Natural killer cell (primary cell): ENCODE measurements at regions not wholly inside any gene's neighbourhood (a gene's known extent, or its start where the extent isn't known, plus 50 kb on each side); places are given as distances from the start of the nearest gene placed in this dataset.
A peak's percentile ranks its signal among the peaks of the same experiment; 100 is the strongest.

ENCODE experiments used
- ATAC-seq, 3 donors: fragments of 150-1000 bp in 2 of 3; fragments of 200-7000 bp in 1 of 3; cut with Tn5 transposase; 1 replicate in 1 of 3; 2 replicates in 2 of 3; pipeline ENCODE4 v1.10.0; 2021; ENCODE audit warnings: mild to moderate bottlenecking in 2 of 3, moderate library complexity in 2 of 3
- DNase-seq, 2 donors: peaks; one replicate each; pipeline versions ENCODE4 v3.0.0 to v3.0.0-alpha.2; 2013 to 2021; ENCODE audit warnings: mixed read lengths in 1 of 2
- H3K27ac ChIP-seq: one replicate; pipeline ENCODE4 v1.5.1; 2013; ENCODE audit warnings: mild to moderate bottlenecking, low read length
- H3K27me3 ChIP-seq: one replicate; pipeline ENCODE4 v1.6.1; 2013; ENCODE audit warnings: low read length; ENCODE audit not compliant: control insufficient read depth, insufficient read depth
- H3K36me3 ChIP-seq: one replicate; pipeline ENCODE4 v1.6.1; 2013; ENCODE audit warnings: low read length; ENCODE audit not compliant: control insufficient read depth, insufficient read depth
- H3K4me1 ChIP-seq: one replicate; pipeline ENCODE4 v1.6.1; 2013; ENCODE audit warnings: low read length; ENCODE audit not compliant: control insufficient read depth, insufficient read depth
- H3K4me3 ChIP-seq: one replicate; pipeline ENCODE4 v1.5.1; 2013; ENCODE audit warnings: low read length
- H3K9me3 ChIP-seq: one replicate; pipeline ENCODE4 v1.6.1; 2013; ENCODE audit warnings: low read length; ENCODE audit not compliant: control insufficient read depth, insufficient read depth
- H3K27ac Mint-ChIP-seq, 2 donors: one replicate each; pipeline ENCODE4 v1.8.0; 2022; ENCODE audit warnings: mild to moderate bottlenecking in 2 of 2, mixed read lengths in 2 of 2, moderate library complexity in 1 of 2
- H3K27me3 Mint-ChIP-seq, 2 donors: one replicate each; pipeline ENCODE4 v1.8.0; 2022; ENCODE audit warnings: low read depth in 2 of 2, mixed read lengths in 2 of 2
- H3K36me3 Mint-ChIP-seq: one replicate; pipeline ENCODE4 v1.8.0; 2022; ENCODE audit warnings: mixed read lengths
- H3K4me1 Mint-ChIP-seq, 2 donors: one replicate each; pipeline ENCODE4 v1.8.0; 2022; ENCODE audit warnings: mixed read lengths in 2 of 2
- H3K4me3 Mint-ChIP-seq: one replicate; pipeline ENCODE4 v1.8.0; 2022; ENCODE audit warnings: mild to moderate bottlenecking, moderate library complexity, mixed read lengths
- H3K9me3 Mint-ChIP-seq, 2 donors: one replicate each; pipeline ENCODE4 v1.8.0; 2022; ENCODE audit warnings: mixed read lengths in 2 of 2
- WGBS: methylation state at CpG from one replicate; pipeline ENCODE4 v1.1.7; 2013; ENCODE audit warnings: missing lambda C conversion rate; ENCODE audit not compliant: insufficient coverage; 5-methylcytosine and 5-hydroxymethylcytosine counted together
- intact Hi-C: fragments of 100-400 bp; cut with micrococcal nuclease; formaldehyde crosslinking; loops from one replicate; pipeline ENCODE4 v1.14.2; 2022
- TF ChIP-seq, protein P1 (sequence below): fragments of 200-600 bp; IDR thresholded peaks from one replicate; pipeline ENCODE4 v1.8.0; 2022; ENCODE audit warnings: antibody characterized with exemption

DNA sequence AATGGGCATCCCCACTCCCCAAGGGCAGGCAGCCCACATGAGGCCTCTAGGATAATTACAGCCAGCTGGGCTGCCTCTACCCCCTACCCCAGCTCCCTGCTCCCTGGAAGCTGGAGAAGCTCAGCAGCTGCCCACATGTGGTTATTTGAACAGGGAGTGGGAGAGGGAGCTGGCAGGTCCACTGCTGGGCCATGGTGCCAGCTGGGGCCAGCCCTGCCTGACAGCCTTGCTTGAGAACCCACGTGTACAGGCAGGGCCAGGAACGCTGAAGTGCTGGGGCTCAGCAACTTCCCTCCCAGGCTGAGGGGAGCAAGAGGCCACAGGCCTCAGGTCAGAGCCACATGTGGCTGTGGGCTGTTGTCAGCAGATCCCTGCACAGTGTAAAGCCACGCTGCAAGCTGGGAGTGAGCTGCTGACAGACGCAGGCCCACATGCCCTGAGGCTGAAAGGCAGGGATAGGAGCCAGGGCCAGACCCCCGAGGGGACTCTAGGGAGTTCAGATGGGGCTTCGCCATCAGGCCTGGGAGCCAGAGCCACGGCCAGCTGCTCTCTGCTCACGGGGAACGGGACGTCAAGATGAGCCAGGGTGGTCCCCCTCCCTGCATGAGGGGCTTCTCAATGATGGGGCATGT is 129.0 kb downstream of the SYF2 start:
- Histone ChIP-seq H3K27ac (no peak overlapping the region), H3K4me3 (no peak overlapping the region), H3K4me1 (peaks cover 42% of the 10 kb centered on the region), H3K9me3 (peaks cover 3% of the 10 kb centered on the region), H3K27me3 (no peaks in the 10 kb centered on the region), H3K36me3 (no peaks in the 10 kb centered on the region)
- no peak for DNase-seq
- ATAC-seq, result no peak
- Mint-ChIP-seq H3K27ac (peak overlapping the region in 1 of 2 donors; percentile 43), H3K36me3 (no peaks in the 10 kb centered on the region), H3K9me3 (no peaks in the 10 kb centered on the region), H3K27me3 (peaks cover 17 to 21% of the 10 kb centered on the region in 2 donors), H3K4me3 (no peak overlapping the region), H3K4me1 (peaks cover 33 to 38% of the 10 kb centered on the region in 2 donors)
- TF ChIP-seq, protein P1, sequence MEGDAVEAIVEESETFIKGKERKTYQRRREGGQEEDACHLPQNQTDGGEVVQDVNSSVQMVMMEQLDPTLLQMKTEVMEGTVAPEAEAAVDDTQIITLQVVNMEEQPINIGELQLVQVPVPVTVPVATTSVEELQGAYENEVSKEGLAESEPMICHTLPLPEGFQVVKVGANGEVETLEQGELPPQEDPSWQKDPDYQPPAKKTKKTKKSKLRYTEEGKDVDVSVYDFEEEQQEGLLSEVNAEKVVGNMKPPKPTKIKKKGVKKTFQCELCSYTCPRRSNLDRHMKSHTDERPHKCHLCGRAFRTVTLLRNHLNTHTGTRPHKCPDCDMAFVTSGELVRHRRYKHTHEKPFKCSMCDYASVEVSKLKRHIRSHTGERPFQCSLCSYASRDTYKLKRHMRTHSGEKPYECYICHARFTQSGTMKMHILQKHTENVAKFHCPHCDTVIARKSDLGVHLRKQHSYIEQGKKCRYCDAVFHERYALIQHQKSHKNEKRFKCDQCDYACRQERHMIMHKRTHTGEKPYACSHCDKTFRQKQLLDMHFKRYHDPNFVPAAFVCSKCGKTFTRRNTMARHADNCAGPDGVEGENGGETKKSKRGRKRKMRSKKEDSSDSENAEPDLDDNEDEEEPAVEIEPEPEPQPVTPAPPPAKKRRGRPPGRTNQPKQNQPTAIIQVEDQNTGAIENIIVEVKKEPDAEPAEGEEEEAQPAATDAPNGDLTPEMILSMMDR, result no peak
- intact Hi-C loops, result no loop called here
- WGBS, result 82% methylated on average over 10 of the region's 10 CpGs

DNA sequence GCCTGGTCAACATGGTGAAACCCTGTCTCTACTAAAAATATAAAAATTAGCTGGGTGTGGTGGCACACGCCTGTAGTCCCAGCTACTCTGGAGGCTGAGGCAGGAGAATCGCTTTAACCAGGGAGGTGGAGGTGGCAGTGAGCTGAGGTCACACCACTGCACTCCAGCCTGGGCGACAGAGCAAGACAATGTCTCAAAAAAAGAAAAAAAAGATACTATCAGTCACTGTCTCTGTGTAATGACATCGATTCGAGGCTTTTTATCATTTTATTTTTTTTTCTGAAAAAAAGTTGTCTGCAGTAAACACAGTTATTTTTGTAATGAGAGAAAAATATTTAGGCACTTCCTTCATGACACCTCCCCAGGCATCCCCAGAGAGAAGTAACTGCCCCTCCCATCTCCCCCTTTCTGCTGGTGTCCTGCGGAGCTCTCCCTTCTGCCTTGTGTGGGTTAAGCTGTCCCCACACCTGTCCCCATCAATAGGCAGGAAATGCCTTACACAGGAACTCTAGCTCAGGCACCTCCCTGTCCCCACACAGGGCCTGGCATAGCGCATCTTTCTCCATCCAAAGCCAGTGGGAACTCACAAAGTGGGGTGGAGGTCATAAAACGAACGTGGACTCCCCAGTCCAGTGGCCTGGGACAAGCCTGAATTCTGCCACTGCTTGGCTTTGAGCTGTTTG is 132.0 kb downstream of the SYF2 start:
- TF ChIP-seq, protein P1, result no peak
- Histone ChIP-seq H3K27me3 (no peaks in the 10 kb centered on the region), H3K36me3 (no peaks in the 10 kb centered on the region), H3K27ac (peak overlapping the region; percentile 54), H3K4me3 (no peak overlapping the region), H3K4me1 (peaks cover 68% of the 10 kb centered on the region), H3K9me3 (no peaks in the 10 kb centered on the region)
- ATAC-seq (peak; percentile 29 to 51 (median 33)), DNase-seq (peak in 1 of 2 donors; percentile 59)
- peak overlapping the region; percentile 75 to 84 for H3K27ac Mint-ChIP-seq
- peaks cover 57 to 65% of the 10 kb centered on the region in 2 donors for H3K4me1 Mint-ChIP-seq
- intact Hi-C loops, result loop anchor here (1.0 to 2.0 kb wide), 3 partner anchors 64 to 167 kb away; no protein-coding TSS in a partner anchor
- peaks cover 31 to 45% of the 10 kb centered on the region in 2 donors for H3K27me3 Mint-ChIP-seq
- peak overlapping the region; percentile 78 for H3K4me3 Mint-ChIP-seq
- no peaks in the 10 kb centered on the region for H3K36me3 Mint-ChIP-seq
- WGBS, result 25% methylated on average over 6 of the region's 9 CpGs
- no peaks in the 10 kb centered on the region for H3K9me3 Mint-ChIP-seq

DNA sequence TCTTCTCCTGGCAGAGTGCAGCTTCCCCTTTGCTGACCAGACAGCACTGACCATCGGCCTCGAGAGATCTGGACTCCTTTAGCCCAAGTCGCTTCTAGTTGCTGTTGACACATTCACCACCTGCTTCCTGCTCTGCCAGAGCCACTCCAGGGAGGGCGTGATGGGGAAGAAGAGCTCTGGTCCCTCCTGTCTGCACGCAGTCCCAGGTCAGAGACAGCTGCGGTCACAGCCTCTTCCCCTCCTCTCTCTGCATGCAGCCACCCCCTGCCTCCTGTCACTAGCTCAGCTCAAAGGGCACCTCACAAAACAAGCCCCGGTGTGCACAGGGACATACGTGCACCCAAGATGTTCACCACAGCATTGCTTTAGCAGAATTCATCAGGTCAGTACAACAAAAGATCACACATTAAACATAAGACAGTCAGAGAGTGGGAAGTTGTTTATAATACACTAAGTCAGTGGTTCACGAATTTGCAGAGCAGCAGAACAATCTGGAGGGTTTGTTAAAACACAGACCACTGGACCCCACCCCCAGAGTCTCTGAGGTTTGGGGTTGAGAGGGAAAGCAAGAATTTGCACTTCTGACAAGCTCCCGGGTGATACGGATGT is 132.9 kb downstream of the SYF2 start:
- H3K36me3 Mint-ChIP-seq, result no peaks in the 10 kb centered on the region

More for the DNA sequence above, 132.9 kb downstream of the SYF2 start:
- Mint-ChIP-seq H3K9me3 (no peaks in the 10 kb centered on the region), H3K27ac (peak overlapping the region; percentile 75 to 84), H3K27me3 (peaks cover 30 to 44% of the 10 kb centered on the region in 2 donors), H3K4me3 (peak overlapping the region; percentile 78), H3K4me1 (peaks cover 65 to 74% of the 10 kb centered on the region in 2 donors)
- peaks cover 77% of the 10 kb centered on the region for H3K4me1 ChIP-seq
- TF ChIP-seq, protein P1, result no peak
- DNase-seq (peak; percentile 64 to 71), ATAC-seq (peak; percentile 60 to 77 (median 74))
- intact Hi-C loops, result loop anchor here (1.0 kb wide), 3 partner anchors 34 to 251 kb away; no protein-coding TSS in a partner anchor
- H3K9me3 ChIP-seq, result no peaks in the 10 kb centered on the region
- H3K36me3 ChIP-seq, result no peaks in the 10 kb centered on the region
- H3K27ac ChIP-seq, result peak overlapping the region; percentile 54
- under 1% methylated on average over 9 of the region's 11 CpGs for WGBS
- H3K4me3 ChIP-seq, result peak overlapping the region; percentile 2
- no peaks in the 10 kb centered on the region for H3K27me3 ChIP-seq
